ENCODE measurements at regions not wholly inside any gene's neighbourhood (a gene's known extent, or its start where the extent isn't known, plus 50 kb on each side); places are given as distances from the start of the nearest gene placed in this dataset.

DNA sequence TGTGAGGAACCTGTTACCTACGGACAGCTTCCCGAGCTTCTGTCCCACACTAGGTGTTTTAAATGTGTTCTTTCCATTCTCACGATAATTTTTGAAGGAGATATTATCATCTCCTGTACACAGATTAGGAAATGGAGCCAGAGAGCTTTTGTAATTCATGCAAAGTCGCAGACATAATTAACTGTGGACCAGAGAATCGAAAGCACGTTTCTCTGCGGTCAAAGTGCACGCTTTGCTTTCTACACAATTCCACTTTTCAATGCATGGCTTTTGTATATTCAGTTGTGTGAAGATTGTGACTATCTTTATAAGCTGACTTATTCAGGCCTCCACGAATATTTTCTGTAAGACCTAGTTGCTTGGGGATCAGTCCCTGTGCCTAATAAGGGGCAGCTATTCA is 81.7 kb upstream of the SLC10A2 start:
- H3K9me3 ChIP-seq (ENCODE audit: control insufficient read depth, insufficient read depth, low read length), result no peaks in the 10 kb centered on the region; the same call in 1 of the 2 replicates
- no peak overlapping the region for H3K27ac ChIP-seq (ENCODE audit: low read depth, low read length)
- no peaks in the 10 kb centered on the region for H3K36me3 ChIP-seq (ENCODE audit: control insufficient read depth, low read length)
- no peak overlapping the region for H3K4me3 ChIP-seq (ENCODE audit: low read length)
- no peaks in the 10 kb centered on the region for H3K9me2 ChIP-seq (replicated peaks; ENCODE audit: control insufficient read depth, low read length)
- H4K20me1 ChIP-seq (ENCODE audit: control insufficient read depth, insufficient read depth, low read depth, low read length), result no peaks in the 10 kb centered on the region
- no peaks in the 10 kb centered on the region for H3F3A ChIP-seq (ENCODE audit: control insufficient read depth, insufficient read depth)
- no peaks in the 10 kb centered on the region for H3K27me3 ChIP-seq (ENCODE audit: control insufficient read depth, low read length)
- H3K4me1 ChIP-seq (ENCODE audit: control insufficient read depth, low read length), result 0 out of 2 replicates have a peak, but pooled peaks cover 4% of the 10 kb centered on the region
- no peak overlapping the region for H3K4me2 ChIP-seq (ENCODE audit: low read length)
- no peaks in the 10 kb centered on the region for H3K79me2 ChIP-seq (ENCODE audit: control insufficient read depth, low read length)
- TF ChIP-seq, protein P1, sequence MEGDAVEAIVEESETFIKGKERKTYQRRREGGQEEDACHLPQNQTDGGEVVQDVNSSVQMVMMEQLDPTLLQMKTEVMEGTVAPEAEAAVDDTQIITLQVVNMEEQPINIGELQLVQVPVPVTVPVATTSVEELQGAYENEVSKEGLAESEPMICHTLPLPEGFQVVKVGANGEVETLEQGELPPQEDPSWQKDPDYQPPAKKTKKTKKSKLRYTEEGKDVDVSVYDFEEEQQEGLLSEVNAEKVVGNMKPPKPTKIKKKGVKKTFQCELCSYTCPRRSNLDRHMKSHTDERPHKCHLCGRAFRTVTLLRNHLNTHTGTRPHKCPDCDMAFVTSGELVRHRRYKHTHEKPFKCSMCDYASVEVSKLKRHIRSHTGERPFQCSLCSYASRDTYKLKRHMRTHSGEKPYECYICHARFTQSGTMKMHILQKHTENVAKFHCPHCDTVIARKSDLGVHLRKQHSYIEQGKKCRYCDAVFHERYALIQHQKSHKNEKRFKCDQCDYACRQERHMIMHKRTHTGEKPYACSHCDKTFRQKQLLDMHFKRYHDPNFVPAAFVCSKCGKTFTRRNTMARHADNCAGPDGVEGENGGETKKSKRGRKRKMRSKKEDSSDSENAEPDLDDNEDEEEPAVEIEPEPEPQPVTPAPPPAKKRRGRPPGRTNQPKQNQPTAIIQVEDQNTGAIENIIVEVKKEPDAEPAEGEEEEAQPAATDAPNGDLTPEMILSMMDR (IDR thresholded peaks at IDR 0.05; ENCODE audit: low read depth, low read length, poor library complexity, severe bottlenecking), result no peak
- no peak for TF ChIP-seq EZH2phosphoT487 (IDR thresholded peaks at IDR 0.05; ENCODE audit: borderline replicate concordance, low read length)

DNA sequence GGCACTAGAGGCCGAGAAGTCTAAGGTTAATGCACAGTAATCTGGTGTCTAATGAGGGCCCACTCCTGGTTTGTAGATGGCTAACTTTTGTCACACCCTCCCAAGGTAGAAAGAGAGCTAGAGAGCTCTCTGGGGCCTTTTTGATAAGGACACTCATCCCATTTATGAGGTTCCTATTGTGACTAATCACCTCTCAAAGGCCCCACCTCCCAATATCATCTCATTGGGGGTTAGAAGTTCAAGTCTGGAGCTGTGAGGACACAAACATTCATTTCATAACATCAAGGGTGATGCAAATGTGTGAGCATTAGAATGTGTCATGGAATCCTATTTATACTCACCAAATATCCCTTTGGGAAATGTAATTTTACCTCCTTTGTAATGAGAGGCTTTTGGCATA is 79.2 kb upstream of the SLC10A2 start:
- H3K9me2 ChIP-seq (replicated peaks; ENCODE audit: control insufficient read depth, low read length), result no peaks in the 10 kb centered on the region
- no peak overlapping the region for H3K4me2 ChIP-seq (ENCODE audit: low read length)
- H3K27me3 ChIP-seq (ENCODE audit: control insufficient read depth, low read length), result no peaks in the 10 kb centered on the region
- H3K4me1 ChIP-seq (ENCODE audit: control insufficient read depth, low read length), result peaks cover 4% of the 10 kb centered on the region
- H3K79me2 ChIP-seq (ENCODE audit: control insufficient read depth, low read length), result no peaks in the 10 kb centered on the region
- H3K36me3 ChIP-seq (ENCODE audit: control insufficient read depth, low read length), result no peaks in the 10 kb centered on the region
- no peak overlapping the region for H3K4me3 ChIP-seq (ENCODE audit: low read length)
- TF ChIP-seq, protein P1 (IDR thresholded peaks at IDR 0.05; ENCODE audit: low read depth, low read length, poor library complexity, severe bottlenecking), result no peak
- no peak for TF ChIP-seq EZH2phosphoT487 (IDR thresholded peaks at IDR 0.05; ENCODE audit: borderline replicate concordance, low read length)
- no peaks in the 10 kb centered on the region for H4K20me1 ChIP-seq (ENCODE audit: control insufficient read depth, insufficient read depth, low read depth, low read length)
- H3F3A ChIP-seq (ENCODE audit: control insufficient read depth, insufficient read depth), result no peaks in the 10 kb centered on the region
- no peaks in the 10 kb centered on the region; the same call in 1 of the 2 replicates for H3K9me3 ChIP-seq (ENCODE audit: control insufficient read depth, insufficient read depth, low read length)
- H3K27ac ChIP-seq (ENCODE audit: low read depth, low read length), result no peak overlapping the region

DNA sequence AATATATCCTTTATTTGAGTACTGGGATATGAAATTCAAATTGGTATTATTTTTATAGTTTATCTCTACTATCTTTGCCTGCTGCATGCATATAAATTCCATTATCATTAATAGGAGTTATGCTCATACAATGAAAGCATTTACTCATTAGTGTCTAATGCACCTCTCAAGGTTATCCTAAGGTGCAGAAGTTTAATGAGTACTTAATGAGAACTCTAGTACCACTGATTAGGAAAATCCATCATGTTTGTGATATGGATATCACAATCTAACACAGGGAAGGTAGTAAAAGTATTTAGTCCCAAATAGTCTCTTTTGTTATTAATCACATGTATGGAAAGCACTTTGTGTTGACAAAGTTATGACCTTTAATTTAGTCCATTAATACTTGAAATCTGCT is 77.2 kb upstream of the SLC10A2 start:
- Histone ChIP-seq H3K4me1 (ENCODE audit: control insufficient read depth, low read length) (peaks cover 14% of the 10 kb centered on the region), H3F3A (ENCODE audit: control insufficient read depth, insufficient read depth) (no peaks in the 10 kb centered on the region), H3K4me3 (ENCODE audit: low read length) (no peak overlapping the region), H3K27ac (ENCODE audit: low read depth, low read length) (no peak overlapping the region), H3K36me3 (ENCODE audit: control insufficient read depth, low read length) (peaks cover 6% of the 10 kb centered on the region; the same call in 1 of the 2 replicates), H3K4me2 (ENCODE audit: low read length) (no peak overlapping the region), H3K9me3 (ENCODE audit: control insufficient read depth, insufficient read depth, low read length) (peaks cover 7% of the 10 kb centered on the region; the same call in 1 of the 2 replicates), H3K79me2 (ENCODE audit: control insufficient read depth, low read length) (no peaks in the 10 kb centered on the region), H3K9me2 (replicated peaks; ENCODE audit: control insufficient read depth, low read length) (no peaks in the 10 kb centered on the region), H3K27me3 (ENCODE audit: control insufficient read depth, low read length) (no peaks in the 10 kb centered on the region), H4K20me1 (ENCODE audit: control insufficient read depth, insufficient read depth, low read depth, low read length) (no peaks in the 10 kb centered on the region)
- no peak for TF ChIP-seq EZH2phosphoT487 (IDR thresholded peaks at IDR 0.05; ENCODE audit: borderline replicate concordance, low read length)
- TF ChIP-seq, protein P1 (IDR thresholded peaks at IDR 0.05; ENCODE audit: low read depth, low read length, poor library complexity, severe bottlenecking), result no peak
